Stimulated activated CD8-positive, alpha-beta memory T cell treated with anti-CD3 and anti-CD28 coated beads, Interleukin-15, amount 100 ng/mL, for 1 hour (primary cell): ENCODE measurements at regions not wholly inside any gene's neighbourhood (a gene's known extent, or its start where the extent isn't known, plus 50 kb on each side); places are given as distances from the start of the nearest gene placed in this dataset.

Experiments used
- DNase-seq: peaks from one replicate; pipeline ENCODE4 v3.0.0-alpha.2; 2020; ENCODE audit warnings: low read depth

DNA sequence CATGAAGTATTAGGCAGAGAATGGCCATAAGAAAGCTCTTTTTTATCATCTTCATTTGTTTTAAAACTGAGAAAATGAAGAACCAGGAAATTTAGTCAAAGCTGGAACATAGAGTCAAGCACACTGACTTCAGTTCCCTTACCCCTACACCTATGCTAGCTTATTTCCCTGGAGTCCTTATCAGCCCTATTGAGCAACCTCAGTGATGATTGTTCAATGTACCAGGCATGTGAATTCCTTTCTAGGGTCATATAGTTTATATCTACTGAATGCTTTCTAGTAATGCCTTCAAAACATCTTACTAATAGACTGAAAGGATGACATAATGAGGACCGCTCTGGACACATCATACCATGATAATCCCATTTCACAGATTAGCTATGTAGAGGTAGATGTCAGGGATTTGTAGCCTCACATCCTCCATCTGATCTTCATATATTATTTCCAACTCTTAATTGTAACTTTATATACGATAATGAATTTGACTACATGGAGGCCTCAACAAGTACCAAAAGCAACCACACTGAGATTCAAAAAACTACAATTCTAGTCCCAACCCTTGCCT is 460.4 kb upstream of the DYNLRB2 start:
- DNase-seq: no peak

DNA sequence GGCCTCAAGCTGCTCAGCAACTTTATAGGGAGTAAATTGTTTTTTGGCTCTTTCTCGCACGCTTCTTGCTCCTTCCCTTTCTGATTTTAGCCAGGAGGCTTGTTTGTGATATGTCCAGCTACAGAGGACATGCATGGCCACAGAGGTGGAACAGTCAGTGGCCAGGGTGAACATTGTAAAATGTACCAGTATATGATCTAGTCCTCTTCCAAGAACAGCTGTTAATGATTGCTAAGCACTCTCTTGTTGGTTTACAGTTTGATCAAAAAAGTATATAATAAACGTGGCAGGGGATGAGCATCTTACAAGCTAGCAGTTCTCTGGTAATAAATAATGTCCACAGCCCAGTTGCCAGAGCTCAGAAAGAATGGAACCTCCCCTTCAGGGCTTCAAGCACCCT is 461.7 kb upstream of the DYNLRB2 start:
- no peak for DNase-seq

- no peak for DNase-seq
These were observed 463.1 kb upstream of the DYNLRB2 start for GRCh38 chr16:80077696-80078095.

GRCh38 chr16:80074329-80074728 is 466.5 kb upstream of the DYNLRB2 start:
- DNase-seq: no peak

GRCh38 chr16:80071964-80072456 is 468.8 kb upstream of the DYNLRB2 start:
- DNase-seq: no peak

GRCh38 chr16:80066805-80067580 is 466.5 kb upstream of the MAF start:
- DNase-seq: no peak

GRCh38 chr16:80065541-80065940 is 465.0 kb upstream of the MAF start:
- no peak for DNase-seq

DNA sequence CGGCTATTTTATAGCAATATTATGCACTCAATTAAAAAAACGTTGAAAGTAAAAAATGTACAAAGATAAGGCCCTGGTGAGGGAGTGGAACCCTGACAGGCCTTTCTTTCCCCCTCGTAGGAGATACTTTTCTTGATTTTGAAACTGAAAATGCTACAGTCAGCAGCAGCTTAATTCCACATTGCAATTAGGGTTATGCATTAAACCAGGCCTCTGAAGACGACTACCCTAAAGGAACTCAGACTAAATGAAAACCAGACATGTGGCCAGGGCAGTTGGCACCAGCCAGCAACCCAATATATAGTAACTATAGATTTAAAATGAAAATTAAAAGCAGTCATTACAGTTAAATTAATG is 463.2 kb upstream of the MAF start:
- DNase-seq: no peak

DNA sequence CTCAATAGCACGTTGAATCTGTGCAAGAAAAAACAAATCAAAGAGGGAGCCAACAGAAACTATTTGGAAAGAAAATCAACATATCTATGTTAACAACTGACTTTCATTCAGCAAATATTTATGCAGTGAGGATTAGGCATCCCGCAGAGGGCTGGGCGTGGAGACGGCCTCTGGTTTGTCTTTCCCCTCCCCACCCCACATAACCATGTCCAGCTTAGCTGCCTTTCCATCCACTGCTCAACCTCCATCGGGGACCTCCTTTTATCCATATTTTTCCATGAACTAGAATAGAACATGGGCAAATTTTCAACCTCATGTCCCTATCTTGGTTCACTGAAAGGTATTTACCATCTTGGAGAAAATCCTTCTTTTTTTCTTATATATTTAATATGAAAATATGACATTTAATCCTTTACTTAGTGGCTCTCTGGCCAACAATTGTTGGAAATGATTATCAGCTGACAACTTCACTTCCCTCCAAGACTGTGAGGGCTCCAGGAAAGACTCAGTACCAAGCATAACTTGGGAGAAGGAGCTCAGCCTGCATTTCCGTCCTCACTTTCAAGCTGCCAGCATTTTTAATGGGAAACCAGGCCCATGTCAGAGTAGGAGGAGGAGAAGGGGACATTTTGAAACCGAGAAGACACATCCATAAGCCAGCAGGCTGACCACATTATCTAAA is 462.6 kb upstream of the MAF start:
- DNase-seq: no peak

DNA sequence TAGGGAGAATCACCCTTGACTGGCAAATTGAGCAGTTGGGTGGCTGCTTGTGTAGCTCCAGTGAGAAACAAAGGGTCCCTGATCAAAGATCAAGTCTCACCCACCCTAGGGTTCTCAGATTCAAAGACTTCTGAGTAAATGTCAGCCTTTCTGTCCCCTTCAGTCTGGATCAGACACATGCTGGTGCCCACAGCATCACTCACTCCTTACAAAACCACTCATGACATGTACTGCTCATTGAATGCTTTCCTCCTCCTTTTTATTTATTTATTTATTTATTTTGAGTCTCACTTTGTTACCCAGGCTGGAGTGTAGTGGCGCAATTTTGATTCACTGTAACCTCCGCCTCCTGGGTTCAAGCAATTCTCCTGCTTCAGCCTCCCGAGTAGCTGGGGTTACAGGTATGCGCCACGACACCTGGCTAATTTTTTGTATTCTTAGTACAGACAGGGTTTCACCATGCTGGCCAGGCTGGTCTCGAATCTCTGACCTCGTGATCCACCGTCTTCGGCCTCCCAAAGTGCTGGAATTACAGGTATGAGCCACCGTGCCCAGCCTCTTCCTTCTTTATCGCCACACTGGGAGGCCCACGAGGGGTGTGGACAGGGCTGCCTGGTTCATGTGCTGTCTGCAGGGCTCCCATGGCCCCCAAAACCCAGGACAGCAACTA is 462.0 kb upstream of the MAF start:
- DNase-seq: no peak

DNA sequence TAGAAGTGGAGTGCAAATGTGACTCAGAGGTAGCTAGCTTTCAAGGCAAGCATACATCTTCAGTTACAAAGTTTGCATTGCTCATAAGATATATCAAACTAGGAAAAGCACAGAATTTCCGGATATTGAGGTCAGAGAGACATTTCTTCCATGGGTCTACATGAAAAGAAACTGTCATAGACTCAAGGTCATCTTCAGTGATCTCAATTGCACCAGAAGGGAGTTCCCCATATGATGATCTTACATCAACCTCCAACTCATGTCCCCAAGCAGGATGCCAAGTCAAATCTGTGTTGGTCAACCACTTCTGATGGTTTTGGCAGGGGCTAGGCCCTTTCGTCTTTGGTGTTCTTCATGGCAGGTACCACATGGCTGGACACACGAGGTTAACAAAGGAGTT is 459.9 kb upstream of the MAF start:
- DNase-seq: no peak

GRCh38 chr16:80059836-80060235 is 459.3 kb upstream of the MAF start:
- DNase-seq: no peak

DNA sequence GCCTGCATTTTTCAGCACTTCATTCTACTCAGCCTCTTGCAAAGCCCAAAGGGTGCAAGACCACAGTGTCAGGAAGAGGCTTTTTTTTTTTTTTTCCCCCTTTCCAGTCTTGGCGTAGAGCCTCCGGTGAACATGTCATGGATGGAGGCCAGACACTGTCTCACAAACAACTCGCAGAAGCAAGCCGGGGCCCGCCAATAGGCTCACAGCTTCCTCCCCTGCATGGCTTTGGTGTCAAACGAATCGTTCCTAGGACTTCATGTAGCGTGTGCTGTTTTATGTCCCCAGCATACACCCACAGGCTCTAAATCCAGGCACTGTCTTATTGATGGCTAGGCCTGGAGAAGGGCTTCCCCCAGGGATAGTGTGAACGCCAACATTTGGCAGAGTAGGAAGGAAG is 457.7 kb upstream of the MAF start:
- no peak for DNase-seq

GRCh38 chr16:80056324-80056723 is 455.8 kb upstream of the MAF start:
- DNase-seq: no peak

- DNase-seq: no peak
These were observed 455.3 kb upstream of the MAF start for GRCh38 chr16:80055831-80056230.

DNA sequence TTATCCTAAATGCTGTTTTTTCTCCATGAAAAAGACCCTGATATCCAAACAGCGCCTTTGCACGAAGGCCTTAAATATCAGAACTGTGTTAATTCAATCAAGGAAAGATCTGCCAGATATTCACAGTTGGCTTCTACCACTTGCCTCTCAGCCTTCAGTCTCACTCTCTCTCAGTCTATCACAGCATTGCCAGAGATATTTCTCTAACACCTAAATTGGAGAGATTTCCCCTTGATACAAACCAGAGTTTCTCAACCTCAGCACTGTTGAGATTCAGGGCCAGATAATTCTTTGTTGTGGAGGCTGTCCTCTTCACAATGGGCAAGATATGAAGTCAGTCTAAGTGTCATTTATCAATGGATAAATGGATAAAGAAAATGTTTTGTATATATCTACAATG is 454.1 kb upstream of the MAF start:
- DNase-seq: no peak

DNA sequence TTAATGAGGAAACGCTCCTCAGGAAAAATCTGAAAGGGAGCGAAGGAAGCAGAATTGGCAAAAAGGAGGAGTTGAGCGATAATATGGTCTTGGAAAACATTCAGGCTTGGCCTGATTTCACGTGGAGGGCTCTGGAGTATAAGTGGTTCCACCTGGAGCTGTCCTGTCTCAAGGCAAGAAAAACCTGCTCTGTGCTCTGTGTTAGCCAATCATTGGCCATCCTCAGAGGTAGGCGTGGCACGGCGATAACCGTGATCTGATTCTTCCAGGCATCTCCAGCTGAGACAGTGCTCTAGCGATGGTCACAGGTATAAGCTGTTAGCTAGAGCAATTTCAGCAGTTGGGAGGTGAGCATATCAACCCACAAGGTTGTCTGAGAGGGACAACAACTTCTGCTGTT is 450.5 kb upstream of the MAF start:
- DNase-seq: no peak

- DNase-seq: no peak
These were observed 447.7 kb upstream of the MAF start for GRCh38 chr16:80048250-80048649.

GRCh38 chr16:80047842-80048241 is 447.3 kb upstream of the MAF start:
- no peak for DNase-seq

- no peak for DNase-seq
These were observed 446.3 kb upstream of the MAF start for GRCh38 chr16:80046848-80047247.

GRCh38 chr16:80046261-80046660 is 445.7 kb upstream of the MAF start:
- no peak for DNase-seq

DNA sequence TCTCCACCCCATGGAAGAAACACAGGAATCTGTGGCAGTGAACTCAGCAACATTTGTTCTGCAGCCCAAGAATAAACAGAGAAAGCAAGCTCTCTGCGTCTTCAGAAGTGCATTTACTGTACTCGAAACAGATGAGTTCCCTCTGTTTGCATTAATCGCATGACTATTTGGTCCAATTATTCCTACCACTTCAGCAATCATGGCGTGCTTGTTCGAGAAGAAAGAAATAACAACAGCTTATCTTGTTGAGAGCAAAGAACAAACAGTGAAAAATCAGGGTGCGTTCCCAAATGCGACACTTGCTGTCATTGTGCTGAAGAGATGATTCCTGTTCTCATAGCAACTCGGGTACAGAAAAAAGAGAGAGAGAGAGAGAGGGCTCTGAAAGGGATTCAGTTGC is 445.3 kb upstream of the MAF start:
- DNase-seq: no peak

DNA sequence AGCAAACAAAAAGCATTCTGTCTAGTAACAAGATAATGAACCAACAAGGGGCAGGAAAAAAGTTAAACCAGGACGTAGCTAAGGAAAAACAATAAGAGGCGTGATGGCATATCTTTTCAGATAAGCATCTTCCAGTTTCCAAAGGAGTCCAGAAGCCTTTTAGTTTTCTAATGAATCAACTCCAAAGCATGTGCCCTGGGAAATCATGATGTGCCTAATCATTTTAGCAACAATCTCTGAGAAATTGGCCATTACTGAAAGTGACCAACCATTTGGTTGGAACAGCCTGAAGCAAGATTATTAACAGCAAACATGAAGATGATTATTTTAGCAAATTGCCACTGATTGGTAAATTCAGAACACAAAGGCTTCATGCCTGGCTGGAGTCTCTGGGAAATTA is 440.9 kb upstream of the MAF start:
- DNase-seq: no peak
